Ecto neural progenitor cell (in vitro differentiated cells): ENCODE measurements at regions not wholly inside any gene's neighbourhood (a gene's known extent, or its start where the extent isn't known, plus 50 kb on each side); places are given as distances from the start of the nearest gene placed in this dataset.
"Not testable (repeated sequence)": the region's sequence is repeated elsewhere in the genome, so short reads cannot be mapped to it uniquely, and the experiment has no call there.

Experiments used
- DNase-seq: peaks from one replicate; pipeline ENCODE4 v3.0.0-alpha.2; 2018; ENCODE audit warnings: low spot score

DNA sequence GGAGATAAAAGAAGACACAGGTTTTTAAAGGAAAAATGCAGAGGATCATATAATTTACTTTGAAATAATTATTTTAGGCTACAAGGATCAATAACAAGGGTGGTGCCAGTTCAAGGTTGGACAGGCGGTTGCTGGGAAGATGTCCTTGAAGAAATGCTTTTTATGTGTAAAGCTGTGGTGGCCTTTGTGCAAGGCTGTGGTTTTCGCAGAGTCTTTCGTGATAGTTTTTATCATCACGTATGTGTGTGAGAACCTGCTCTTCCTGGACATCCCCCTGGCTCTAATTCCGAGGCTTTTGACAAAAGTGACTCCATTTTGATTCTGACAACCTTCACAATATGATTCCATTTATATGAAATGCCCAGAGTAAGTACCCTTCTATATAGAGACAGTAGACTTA is 85.8 kb upstream of the COG2 start:
- DNase-seq, result peak; percentile 19

DNA sequence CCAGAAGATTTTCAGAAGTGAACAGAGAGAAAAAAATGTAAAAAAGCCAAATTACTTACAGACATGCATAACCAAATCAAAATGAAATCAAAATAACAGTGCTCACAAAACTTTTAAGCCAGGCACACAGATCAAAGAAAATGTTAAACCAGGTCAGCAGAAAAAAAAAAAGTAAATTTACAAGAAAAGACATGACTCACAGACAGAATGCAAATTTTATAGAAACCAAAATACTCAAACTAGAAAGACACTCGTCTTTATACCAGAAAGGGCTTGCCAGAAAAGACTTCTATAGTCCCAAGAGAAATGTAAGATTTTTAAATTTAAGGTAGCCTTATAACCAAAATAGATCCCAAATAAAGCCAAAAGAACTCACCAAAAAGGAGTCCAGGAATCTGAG is 86.5 kb upstream of the COG2 start:
- no peak for DNase-seq

GRCh38 chr1:230552880-230553279 is 89.4 kb upstream of the COG2 start:
- no peak for DNase-seq

DNA sequence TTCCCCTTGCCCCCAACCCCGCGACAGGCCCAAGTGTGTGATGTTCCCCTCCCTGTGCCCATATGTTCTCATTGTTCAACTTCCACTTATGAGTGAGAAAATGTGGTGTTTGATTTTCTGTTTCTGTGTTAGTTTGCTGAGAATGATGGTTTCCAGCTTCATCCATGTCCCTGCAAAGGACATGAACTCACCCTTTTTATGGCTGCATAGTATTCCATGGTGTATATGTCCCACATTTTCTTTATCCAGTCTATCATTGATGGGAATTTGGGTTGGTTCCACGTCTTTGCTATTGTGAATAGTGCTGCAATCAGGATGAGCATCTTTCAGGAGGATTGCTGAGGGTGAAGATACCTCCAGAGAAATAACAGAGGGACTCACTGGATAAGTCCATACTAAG is 91.3 kb upstream of the COG2 start:
- not testable (repeated sequence) for DNase-seq

GRCh38 chr1:230550428-230550827 is 91.9 kb upstream of the COG2 start:
- DNase-seq, result no peak

DNA sequence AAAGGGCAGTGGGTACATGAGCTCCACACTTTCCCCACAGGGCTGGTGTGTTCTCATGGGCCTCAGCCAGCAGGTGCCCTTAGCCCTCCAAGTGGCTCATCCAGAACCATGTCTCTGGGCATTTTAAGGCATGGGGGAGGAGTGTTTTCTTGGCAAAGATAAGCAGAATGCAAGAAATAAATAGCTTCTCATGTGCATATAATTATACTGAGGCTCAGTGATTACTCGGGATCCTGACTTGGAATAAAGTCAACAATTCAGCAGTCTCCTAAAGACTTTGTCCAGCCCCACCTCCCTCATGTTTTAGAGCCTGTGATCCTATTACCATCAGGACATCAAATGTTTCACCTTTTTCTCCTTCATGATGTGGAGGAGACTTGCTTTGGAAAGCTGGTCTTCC is 92.7 kb upstream of the COG2 start:
- no peak for DNase-seq

- no peak for DNase-seq
Measured at GRCh38 chr1:230548997-230549396, 93.3 kb upstream of the COG2 start.

DNA sequence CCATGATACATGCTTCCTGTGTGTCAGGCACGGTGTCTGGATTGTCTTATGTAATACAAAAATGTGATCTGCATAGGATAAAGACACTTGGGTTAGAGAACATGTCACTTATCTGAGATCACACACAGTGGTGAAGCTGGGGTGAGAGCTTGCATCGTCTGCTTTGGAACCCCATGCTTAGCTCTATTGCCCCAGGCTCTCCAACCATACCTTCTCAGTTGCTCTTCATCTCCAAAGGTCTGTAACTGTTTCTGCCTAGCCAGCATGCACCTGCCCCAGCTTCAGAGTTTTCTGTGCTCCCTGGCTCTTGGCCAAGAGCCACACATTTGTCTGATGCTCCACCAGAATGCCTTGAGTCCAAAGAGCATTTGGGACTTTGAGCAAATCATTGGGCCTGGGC is 93.9 kb upstream of the COG2 start:
- DNase-seq, result no peak

DNA sequence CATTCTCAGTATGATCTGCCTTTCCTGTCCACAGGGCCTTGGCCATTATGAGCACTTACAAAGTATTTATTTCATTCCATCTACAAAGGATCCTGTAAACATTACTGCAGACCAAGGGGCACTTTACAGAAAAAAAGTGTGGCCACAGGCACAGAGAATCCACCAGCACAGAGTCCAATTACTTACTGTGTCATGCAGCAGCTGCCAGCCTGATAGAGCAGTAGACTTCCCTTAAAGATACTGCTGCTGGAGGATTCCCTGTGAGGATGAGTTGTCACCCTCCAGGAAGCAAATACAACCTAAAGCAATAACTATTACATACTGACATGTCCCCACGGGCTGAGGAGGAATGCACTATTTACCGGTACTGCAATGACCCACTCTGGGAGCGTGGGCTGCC is 97.1 kb upstream of the COG2 start:
- DNase-seq, result no peak

DNA sequence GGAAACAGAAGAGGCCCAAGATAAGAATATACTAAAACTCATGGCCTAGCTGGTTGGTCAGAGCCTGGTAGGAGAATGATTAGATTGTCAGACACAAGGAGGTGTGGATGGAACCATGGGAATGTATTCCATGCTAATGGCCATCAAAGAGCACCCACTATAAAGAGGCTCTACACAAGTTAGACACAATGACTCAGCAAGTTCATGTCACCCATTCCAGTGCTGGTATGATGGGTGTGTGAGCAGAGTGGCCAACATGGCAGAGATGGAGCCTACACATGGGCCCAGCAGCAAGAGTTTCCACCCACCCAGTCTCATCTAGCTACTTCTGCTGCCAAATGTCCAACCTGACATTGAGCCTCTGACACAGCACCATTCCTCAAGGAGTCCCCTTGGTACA is 97.5 kb upstream of the COG2 start:
- no peak for DNase-seq

DNA sequence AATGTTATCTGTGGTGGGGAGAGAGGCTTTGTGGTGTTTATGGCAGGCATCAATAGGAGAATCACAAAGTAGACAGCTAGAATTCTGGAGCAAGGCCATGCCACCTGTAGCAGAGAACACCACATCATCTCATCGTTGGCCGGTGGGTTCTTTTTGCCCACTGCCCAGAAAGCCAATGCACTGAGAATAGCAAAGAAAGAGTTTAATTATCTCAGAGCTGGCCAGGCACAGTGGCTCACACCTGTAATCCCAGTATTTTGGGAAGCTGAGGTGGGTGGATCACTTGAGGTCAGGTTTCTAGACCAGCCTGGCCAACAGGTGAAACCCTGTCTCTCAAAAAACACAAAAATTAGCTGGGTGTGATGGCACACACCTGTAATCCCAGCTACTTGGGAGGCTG is 99.2 kb upstream of the COG2 start:
- DNase-seq, result no peak

DNA sequence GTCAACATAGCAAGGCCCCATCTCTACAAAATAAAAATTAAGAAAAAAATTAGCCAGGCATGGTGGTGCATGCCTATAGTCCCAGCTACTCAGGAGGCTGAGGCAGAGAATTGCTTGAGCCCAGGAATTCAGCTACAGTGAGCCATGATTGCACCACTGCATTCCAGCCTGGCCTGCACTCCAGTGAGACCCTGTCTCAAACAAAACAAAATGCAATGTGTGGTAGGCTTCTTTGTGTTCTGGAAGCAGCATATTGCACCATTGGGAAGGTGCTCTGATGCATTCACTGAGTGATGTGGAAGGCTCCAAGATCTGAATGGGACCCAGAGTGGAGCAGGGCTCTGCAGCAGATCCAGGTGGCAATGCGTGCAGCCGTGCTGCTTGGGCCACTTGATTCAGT is 99.6 kb upstream of the COG2 start:
- no peak for DNase-seq

GRCh38 chr1:230542054-230542453 is 100.2 kb upstream of the COG2 start:
- DNase-seq, result no peak

GRCh38 chr1:230541306-230541705 is 101.0 kb upstream of the COG2 start:
- DNase-seq, result no peak

DNA sequence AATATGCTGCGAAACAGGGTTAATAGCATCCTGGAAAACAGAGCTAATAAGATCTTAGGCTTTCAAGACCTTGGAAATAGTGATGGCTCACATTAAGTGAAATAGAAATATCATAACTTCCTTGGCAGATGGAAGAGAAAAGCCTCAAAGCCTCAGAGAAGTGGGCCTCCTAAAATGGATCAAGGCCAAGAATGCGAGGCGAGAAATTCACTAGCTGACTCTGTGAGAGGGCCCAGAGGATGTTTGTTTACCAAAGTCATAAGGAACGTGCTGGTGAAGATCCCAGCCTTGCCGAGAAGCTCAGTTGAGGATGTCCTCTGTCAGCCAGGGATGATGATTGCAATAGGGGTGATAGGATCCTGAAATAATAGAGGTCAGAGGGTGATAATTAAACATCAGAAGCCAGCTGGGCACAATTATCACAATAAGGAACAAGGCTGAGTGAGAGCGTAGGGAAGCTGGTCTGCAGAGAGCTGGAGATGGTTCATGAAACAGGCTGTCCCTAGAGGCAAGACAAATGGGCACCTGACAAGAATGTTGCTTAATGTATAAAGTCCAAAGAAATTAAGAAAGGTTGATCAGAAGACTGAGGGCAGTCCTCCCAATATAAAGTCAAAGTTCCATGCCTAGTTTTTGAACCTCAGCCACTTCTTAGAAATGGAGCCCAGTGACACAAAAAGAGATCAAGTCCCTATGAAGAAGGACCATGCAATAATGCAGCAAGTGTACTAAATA is 101.7 kb upstream of the COG2 start:
- DNase-seq, result no peak

DNA sequence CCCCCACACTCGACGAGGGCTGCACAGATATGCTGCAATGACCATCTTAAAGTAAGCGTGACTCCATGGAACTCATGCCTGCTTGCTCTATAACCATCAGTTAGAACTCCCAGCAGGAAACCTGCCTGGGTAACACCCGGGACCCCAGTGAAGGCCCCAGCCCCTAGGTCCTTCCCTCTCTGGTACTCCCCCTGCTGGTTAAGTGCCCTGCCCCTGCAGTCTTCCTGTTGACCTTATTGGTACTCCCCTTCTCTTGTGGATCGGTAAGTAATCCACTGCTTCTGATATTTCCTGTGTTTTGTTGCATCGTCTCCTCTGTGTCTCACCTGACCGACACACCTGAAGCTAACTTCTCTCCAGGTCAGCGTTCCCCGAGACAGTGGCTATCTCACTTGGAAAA is 104.8 kb upstream of the COG2 start:
- DNase-seq, result no peak

DNA sequence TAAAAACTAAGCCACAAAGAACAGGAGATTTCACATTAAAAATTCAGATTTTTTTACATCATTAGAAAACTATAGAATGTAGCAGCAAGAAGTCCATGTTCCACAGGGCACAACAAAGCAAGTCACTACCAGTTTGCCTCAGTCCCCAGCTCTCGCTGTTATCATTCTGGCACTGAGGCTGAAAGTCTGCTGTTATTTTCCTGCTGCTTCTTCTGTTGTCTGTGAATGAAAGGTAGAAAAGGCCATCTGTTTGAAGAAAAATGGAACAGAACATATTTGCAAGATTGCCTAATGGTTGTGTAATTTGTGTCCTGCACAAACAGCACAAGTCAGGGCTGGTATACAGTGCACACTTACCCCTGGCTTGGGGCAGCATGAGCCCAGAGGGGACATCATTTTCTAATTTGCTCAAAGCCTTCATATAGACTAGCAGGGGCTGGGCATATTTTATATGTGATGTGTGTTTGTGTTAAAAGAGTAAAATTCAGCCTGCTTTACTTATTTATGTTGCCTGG is 105.6 kb upstream of the COG2 start:
- no peak for DNase-seq

DNA sequence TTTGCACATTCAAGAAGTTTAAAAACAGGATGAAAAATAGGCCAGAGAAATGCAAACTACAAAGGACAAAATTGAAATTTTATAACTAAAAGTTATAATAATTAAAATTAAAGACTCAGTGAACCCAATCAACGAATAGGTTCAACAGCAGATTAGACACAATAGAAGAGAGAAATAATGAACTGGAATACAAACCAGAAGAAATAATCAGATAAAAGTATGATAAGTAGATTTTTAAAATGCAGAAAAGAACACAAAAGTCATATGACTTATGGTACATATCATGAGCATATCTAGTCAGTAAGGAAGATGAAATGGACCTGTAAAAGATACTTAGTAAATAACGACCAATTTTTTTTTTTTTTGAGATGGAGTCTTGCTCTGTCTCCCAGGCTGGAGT is 108.1 kb upstream of the COG2 start:
- no peak for DNase-seq

- DNase-seq, result no peak
Measured at GRCh38 chr1:230531103-230531502, 105.0 kb upstream of the PGBD5 start.

- no peak for DNase-seq
Measured at GRCh38 chr1:230519246-230519645, 93.1 kb upstream of the PGBD5 start.

GRCh38 chr1:230518511-230518910 is 92.4 kb upstream of the PGBD5 start:
- DNase-seq, result no peak

GRCh38 chr1:230517786-230518185 is 91.7 kb upstream of the PGBD5 start:
- DNase-seq, result no peak

- no peak for DNase-seq
Measured at GRCh38 chr1:230517326-230517725, 91.2 kb upstream of the PGBD5 start.

- DNase-seq, result no peak
Measured at GRCh38 chr1:230516889-230517288, 90.8 kb upstream of the PGBD5 start.
